HEK293 (cell line): ENCODE measurements at regions not wholly inside any gene's neighbourhood (a gene's known extent, or its start where the extent isn't known, plus 50 kb on each side); places are given as distances from the start of the nearest gene placed in this dataset.

Experiments used
- CTCF ChIA-PET: fragments of 350-600 bp; formaldehyde crosslinking; extraction: SDS; loops from one replicate; lab custom pipeline; 2021; ENCODE audit warnings: antibody characterized with exemption; lab: Yijun Ruan, JAX
- POLR2A ChIA-PET: fragments of 300-600 bp; formaldehyde crosslinking; extraction: SDS; loops from one replicate; lab custom pipeline; 2020; ENCODE audit warnings: antibody characterized with exemption, inconsistent platforms; lab: Yijun Ruan, JAX
- H3K27ac ChIP-seq: fragments of 200-500 bp; sonication (Bioruptor generic); 2 replicates; pipeline ENCODE4 v1.5.1; 2014; ENCODE audit warnings: low read depth, low read length, control low read depth, inconsistent platforms; ENCODE audit errors: extremely low read depth
- H3K36me3 ChIP-seq, 2 experiments: fragments of 200-500 bp in 1 of 2; sonication (Bioruptor generic) in 1 of 2; 1 replicate in 1 of 2; 2 replicates in 1 of 2; pipeline ENCODE4 v1.5.1; 2014 to 2017; ENCODE audit warnings: inconsistent platforms in 2 of 2, low read length in 2 of 2; ENCODE audit not compliant: control insufficient read depth in 2 of 2, insufficient read depth in 1 of 2
- H3K4me1 ChIP-seq: fragments of 200-500 bp; sonication (Bioruptor generic); 2 replicates; pipeline ENCODE4 v1.5.1; 2014; ENCODE audit warnings: mild to moderate bottlenecking, low read length, inconsistent platforms; ENCODE audit not compliant: control insufficient read depth, insufficient read depth
- H3K4me3 ChIP-seq: 2 replicates; pipeline ENCODE4 v1.5.1; 2011; ENCODE audit warnings: low read depth, mild to moderate bottlenecking, control low read depth, low read length, moderate library complexity
- H3K9me3 ChIP-seq: fragments of 200-500 bp; sonication (Bioruptor generic); 2 replicates; pipeline ENCODE4 v1.5.1; 2014; ENCODE audit warnings: low read depth, low read length, inconsistent platforms; ENCODE audit not compliant: control insufficient read depth, insufficient read depth
- GLIS1 ChIP-seq: fragments of 450-650 bp; formaldehyde crosslinking; IDR thresholded peaks from 2 replicates; pipeline ENCODE4 v1.5.1; 2016; ENCODE audit warnings: missing biosample characterization, missing genetic modification characterization
- MEIS1 ChIP-seq: sonication (generic); formaldehyde crosslinking; IDR thresholded peaks from 2 replicates; pipeline ENCODE4 v1.8.1; 2022; ENCODE audit warnings: missing genetic modification reagents, mild to moderate bottlenecking, borderline replicate concordance
- ZBTB8A ChIP-seq: fragments of 450-650 bp; formaldehyde crosslinking; IDR thresholded peaks from 2 replicates; pipeline ENCODE4 v1.5.1; 2016; ENCODE audit warnings: missing biosample characterization, missing genetic modification characterization
- ZNF132 ChIP-seq: fragments of 450-650 bp; formaldehyde crosslinking; IDR thresholded peaks from 2 replicates; pipeline ENCODE4 v1.5.1; 2017; ENCODE audit warnings: missing biosample characterization, missing genetic modification characterization, borderline replicate concordance
- ZNF140 ChIP-seq: fragments of 450-650 bp; formaldehyde crosslinking; IDR thresholded peaks from 2 replicates; pipeline ENCODE4 v1.5.1; 2016; ENCODE audit warnings: missing biosample characterization, missing genetic modification characterization
- ZNF157 ChIP-seq: fragments of 450-650 bp; formaldehyde crosslinking; IDR thresholded peaks from 2 replicates; pipeline ENCODE4 v1.5.1; 2016; ENCODE audit warnings: missing biosample characterization, missing genetic modification characterization
- ZNF202 ChIP-seq: fragments of 450-650 bp; formaldehyde crosslinking; IDR thresholded peaks from 2 replicates; pipeline ENCODE4 v1.5.1; 2016; ENCODE audit warnings: missing biosample characterization, missing genetic modification characterization, borderline replicate concordance
- ZNF335 ChIP-seq: fragments of 450-650 bp; formaldehyde crosslinking; conservative IDR thresholded peaks from 2 replicates; pipeline ENCODE4 v1.5.1; 2016; ENCODE audit warnings: missing biosample characterization, missing genetic modification characterization
- ZNF394 ChIP-seq: fragments of 450-650 bp; formaldehyde crosslinking; IDR thresholded peaks from 2 replicates; pipeline ENCODE4 v1.5.1; 2016; ENCODE audit warnings: missing biosample characterization, missing genetic modification characterization, mild to moderate bottlenecking, moderate library complexity, borderline replicate concordance
- ZNF404 ChIP-seq: fragments of 450-650 bp; formaldehyde crosslinking; IDR thresholded peaks from 2 replicates; pipeline ENCODE4 v1.5.1; 2017; ENCODE audit warnings: missing biosample characterization, missing genetic modification characterization
- ZNF426 ChIP-seq: fragments of 450-650 bp; formaldehyde crosslinking; IDR thresholded peaks from 2 replicates; pipeline ENCODE4 v1.5.1; 2017; ENCODE audit warnings: missing biosample characterization, missing genetic modification characterization, mild to moderate bottlenecking, inconsistent platforms, moderate library complexity
- ZNF510 ChIP-seq: fragments of 450-650 bp; formaldehyde crosslinking; IDR thresholded peaks from 2 replicates; pipeline ENCODE4 v1.5.1; 2018; ENCODE audit warnings: mild to moderate bottlenecking, missing genetic modification characterization, missing biosample characterization; ENCODE audit not compliant: insufficient replicate concordance
- ZNF530 ChIP-seq: fragments of 450-650 bp; formaldehyde crosslinking; IDR thresholded peaks from 2 replicates; pipeline ENCODE4 v1.5.1; 2016; ENCODE audit warnings: low read depth, missing biosample characterization, missing genetic modification characterization
- ZNF548 ChIP-seq: fragments of 450-650 bp; formaldehyde crosslinking; IDR thresholded peaks from 2 replicates; pipeline ENCODE4 v1.5.1; 2016; ENCODE audit warnings: missing biosample characterization, missing genetic modification characterization
- ZNF555 ChIP-seq: fragments of 450-650 bp; formaldehyde crosslinking; conservative IDR thresholded peaks from 2 replicates; pipeline ENCODE4 v1.5.1; 2017; ENCODE audit warnings: missing biosample characterization, mild to moderate bottlenecking, missing genetic modification characterization, inconsistent platforms
- ZNF558 ChIP-seq: fragments of 450-650 bp; formaldehyde crosslinking; IDR thresholded peaks from 2 replicates; pipeline ENCODE4 v1.5.1; 2016; ENCODE audit warnings: missing biosample characterization, missing genetic modification characterization
- ZNF596 ChIP-seq: fragments of 450-650 bp; IDR thresholded peaks from 2 replicates; pipeline ENCODE4 v1.5.0; 2018; ENCODE audit warnings: missing biosample characterization, mild to moderate bottlenecking, missing genetic modification characterization, moderate library complexity
- ZNF626 ChIP-seq: fragments of 450-650 bp; sonication (Bioruptor Pico); formaldehyde crosslinking; IDR thresholded peaks from 2 replicates; pipeline ENCODE4 v1.5.1; 2018; ENCODE audit warnings: missing biosample characterization, missing genetic modification characterization, inconsistent platforms
- ZNF629 ChIP-seq: fragments of 450-650 bp; formaldehyde crosslinking; IDR thresholded peaks from 2 replicates; pipeline ENCODE4 v1.5.1; 2017; ENCODE audit warnings: missing biosample characterization, missing genetic modification characterization
- ZNF654 ChIP-seq: fragments of 450-650 bp; formaldehyde crosslinking; IDR thresholded peaks from 2 replicates; pipeline ENCODE4 v1.5.1; 2016; ENCODE audit warnings: low read depth, missing biosample characterization, missing genetic modification characterization
- ZNF670 ChIP-seq: fragments of 450-650 bp; formaldehyde crosslinking; IDR thresholded peaks from 2 replicates; pipeline ENCODE4 v1.5.1; 2016; ENCODE audit warnings: missing biosample characterization, missing genetic modification characterization, low read depth
- ZXDB ChIP-seq: fragments of 450-650 bp; formaldehyde crosslinking; IDR thresholded peaks from 2 replicates; pipeline ENCODE4 v1.5.1; 2016; ENCODE audit warnings: missing biosample characterization, missing genetic modification characterization
- TF ChIP-seq, protein P1 (sequence below): sonication (generic); formaldehyde crosslinking; IDR thresholded peaks from 2 replicates; pipeline ENCODE4 v1.8.1; 2022; ENCODE audit warnings: mild to moderate bottlenecking, moderate library complexity, missing genetic modification reagents
- TF ChIP-seq, protein P2 (sequence below): fragments of 450-650 bp; formaldehyde crosslinking; conservative IDR thresholded peaks from 2 replicates; pipeline ENCODE4 v1.5.1; 2016; ENCODE audit warnings: low read depth, missing biosample characterization, missing genetic modification characterization
- TF ChIP-seq, protein P3 (sequence below): fragments of 450-650 bp; formaldehyde crosslinking; IDR thresholded peaks from 2 replicates; pipeline ENCODE4 v1.5.1; 2017; ENCODE audit warnings: missing biosample characterization, missing genetic modification characterization
- TF ChIP-seq, protein P4 (sequence below): fragments of 450-650 bp; formaldehyde crosslinking; IDR thresholded peaks from 2 replicates; pipeline ENCODE4 v1.5.1; 2016; ENCODE audit warnings: missing biosample characterization, missing genetic modification characterization

DNA sequence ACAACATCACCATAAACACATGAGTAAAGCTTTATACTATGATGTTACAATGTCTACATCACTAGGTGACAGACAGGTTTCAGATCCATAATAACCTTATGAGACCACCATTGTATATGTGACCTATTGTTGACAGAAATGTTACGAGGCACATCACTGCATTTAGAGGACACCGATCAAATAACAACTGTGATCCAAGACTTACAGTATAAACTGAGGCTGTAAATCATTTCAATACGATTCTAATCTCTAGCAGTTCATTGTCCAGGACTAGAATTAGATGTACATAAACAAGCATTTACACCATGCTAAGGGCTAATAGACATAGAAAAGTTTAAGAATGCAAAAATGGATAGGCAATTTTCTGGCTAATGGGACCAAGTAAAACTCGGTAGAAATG, 491.9 kb upstream of the ROBO1 start:
- Histone ChIP-seq H3K4me3 (no peak overlapping the region), H3K27ac (no peak overlapping the region), H3K4me1 (no peaks in the 10 kb centered on the region), H3K36me3 (no peaks in the 10 kb centered on the region), H3K9me3 (no peaks in the 10 kb centered on the region)
- TF ChIP-seq ZNF404 (tag by site-specific recombination) (no peak), ZNF626 (tag by site-specific recombination) (no peak)
- ChIA-PET POLR2A (no interaction called here), CTCF (no interaction called here)

DNA sequence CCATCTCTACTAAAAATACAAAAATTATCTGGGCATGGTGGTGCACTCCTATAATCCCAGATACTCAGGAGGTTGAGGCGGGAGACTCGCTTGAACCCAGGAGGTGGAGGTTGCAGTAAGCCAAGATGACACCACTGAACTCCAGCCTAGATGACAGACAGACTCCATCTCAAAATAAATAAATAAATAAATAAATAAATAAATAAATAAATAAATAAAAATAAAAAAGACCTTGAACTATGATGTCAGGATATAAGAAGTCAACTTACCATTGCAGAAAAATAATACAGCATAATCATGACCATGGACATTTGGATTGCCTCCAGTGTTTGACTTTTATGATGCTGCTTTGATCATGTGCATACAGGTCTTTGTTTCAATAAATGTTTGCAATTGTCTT, 484.3 kb upstream of the ROBO1 start:
- no peak overlapping the region for H3K4me3 ChIP-seq
- H3K27ac ChIP-seq, result no peak overlapping the region
- no peaks in the 10 kb centered on the region for H3K36me3 ChIP-seq
- no peaks in the 10 kb centered on the region for H3K4me1 ChIP-seq
- no peaks in the 10 kb centered on the region for H3K9me3 ChIP-seq
- ChIA-PET CTCF (no interaction called here), POLR2A (no interaction called here)
- TF ChIP-seq, protein P1, sequence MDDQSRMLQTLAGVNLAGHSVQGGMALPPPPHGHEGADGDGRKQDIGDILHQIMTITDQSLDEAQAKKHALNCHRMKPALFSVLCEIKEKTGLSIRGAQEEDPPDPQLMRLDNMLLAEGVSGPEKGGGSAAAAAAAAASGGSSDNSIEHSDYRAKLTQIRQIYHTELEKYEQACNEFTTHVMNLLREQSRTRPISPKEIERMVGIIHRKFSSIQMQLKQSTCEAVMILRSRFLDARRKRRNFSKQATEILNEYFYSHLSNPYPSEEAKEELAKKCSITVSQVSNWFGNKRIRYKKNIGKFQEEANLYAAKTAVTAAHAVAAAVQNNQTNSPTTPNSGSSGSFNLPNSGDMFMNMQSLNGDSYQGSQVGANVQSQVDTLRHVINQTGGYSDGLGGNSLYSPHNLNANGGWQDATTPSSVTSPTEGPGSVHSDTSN, result no peak
- TF ChIP-seq ZNF335 (tag by site-specific recombination) (no peak), ZNF558 (tag by site-specific recombination) (peak; percentile 56; the same call in 1 of the 2 replicates), ZNF202 (tag by site-specific recombination) (no peak), ZNF629 (tag by site-specific recombination) (peak; percentile 23; the same call in 1 of the 2 replicates), ZNF530 (tag by site-specific recombination) (no peak), ZNF132 (tag by site-specific recombination) (no peak), ZNF510 (no peak), ZNF555 (tag by site-specific recombination) (peak; percentile 74), ZNF157 (tag by site-specific recombination) (no peak), ZNF140 (tag by site-specific recombination) (peak; percentile 59; the same call in 1 of the 2 replicates), MEIS1 (no peak), ZNF654 (tag by site-specific recombination) (peak; percentile 22; the same call in 1 of the 2 replicates), ZBTB8A (tag by site-specific recombination) (peak; percentile 63), ZNF596 (no peak), ZNF394 (tag by site-specific recombination) (peak; percentile 81; the same call in 1 of the 2 replicates), ZNF670 (tag by site-specific recombination) (no peak), ZNF548 (no peak), ZXDB (tag by site-specific recombination) (0 out of 2 replicates have a peak, but pooled peaks have one; percentile 47), GLIS1 (no peak), ZNF626 (tag by site-specific recombination) (no peak), ZNF426 (tag by site-specific recombination) (peak; percentile 74)
- TF ChIP-seq, protein P2, sequence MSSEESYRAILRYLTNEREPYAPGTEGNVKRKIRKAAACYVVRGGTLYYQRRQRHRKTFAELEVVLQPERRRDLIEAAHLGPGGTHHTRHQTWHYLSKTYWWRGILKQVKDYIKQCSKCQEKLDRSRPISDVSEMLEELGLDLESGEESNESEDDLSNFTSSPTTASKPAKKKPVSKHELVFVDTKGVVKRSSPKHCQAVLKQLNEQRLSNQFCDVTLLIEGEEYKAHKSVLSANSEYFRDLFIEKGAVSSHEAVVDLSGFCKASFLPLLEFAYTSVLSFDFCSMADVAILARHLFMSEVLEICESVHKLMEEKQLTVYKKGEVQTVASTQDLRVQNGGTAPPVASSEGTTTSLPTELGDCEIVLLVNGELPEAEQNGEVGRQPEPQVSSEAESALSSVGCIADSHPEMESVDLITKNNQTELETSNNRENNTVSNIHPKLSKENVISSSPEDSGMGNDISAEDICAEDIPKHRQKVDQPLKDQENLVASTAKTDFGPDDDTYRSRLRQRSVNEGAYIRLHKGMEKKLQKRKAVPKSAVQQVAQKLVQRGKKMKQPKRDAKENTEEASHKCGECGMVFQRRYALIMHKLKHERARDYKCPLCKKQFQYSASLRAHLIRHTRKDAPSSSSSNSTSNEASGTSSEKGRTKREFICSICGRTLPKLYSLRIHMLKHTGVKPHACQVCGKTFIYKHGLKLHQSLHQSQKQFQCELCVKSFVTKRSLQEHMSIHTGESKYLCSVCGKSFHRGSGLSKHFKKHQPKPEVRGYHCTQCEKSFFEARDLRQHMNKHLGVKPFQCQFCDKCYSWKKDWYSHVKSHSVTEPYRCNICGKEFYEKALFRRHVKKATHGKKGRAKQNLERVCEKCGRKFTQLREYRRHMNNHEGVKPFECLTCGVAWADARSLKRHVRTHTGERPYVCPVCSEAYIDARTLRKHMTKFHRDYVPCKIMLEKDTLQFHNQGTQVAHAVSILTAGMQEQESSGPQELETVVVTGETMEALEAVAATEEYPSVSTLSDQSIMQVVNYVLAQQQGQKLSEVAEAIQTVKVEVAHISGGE (tag by site-specific recombination), result peak; percentile 69
- TF ChIP-seq, protein P3, sequence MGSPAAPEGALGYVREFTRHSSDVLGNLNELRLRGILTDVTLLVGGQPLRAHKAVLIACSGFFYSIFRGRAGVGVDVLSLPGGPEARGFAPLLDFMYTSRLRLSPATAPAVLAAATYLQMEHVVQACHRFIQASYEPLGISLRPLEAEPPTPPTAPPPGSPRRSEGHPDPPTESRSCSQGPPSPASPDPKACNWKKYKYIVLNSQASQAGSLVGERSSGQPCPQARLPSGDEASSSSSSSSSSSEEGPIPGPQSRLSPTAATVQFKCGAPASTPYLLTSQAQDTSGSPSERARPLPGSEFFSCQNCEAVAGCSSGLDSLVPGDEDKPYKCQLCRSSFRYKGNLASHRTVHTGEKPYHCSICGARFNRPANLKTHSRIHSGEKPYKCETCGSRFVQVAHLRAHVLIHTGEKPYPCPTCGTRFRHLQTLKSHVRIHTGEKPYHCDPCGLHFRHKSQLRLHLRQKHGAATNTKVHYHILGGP (tag by site-specific recombination), result no peak
- TF ChIP-seq, protein P4, sequence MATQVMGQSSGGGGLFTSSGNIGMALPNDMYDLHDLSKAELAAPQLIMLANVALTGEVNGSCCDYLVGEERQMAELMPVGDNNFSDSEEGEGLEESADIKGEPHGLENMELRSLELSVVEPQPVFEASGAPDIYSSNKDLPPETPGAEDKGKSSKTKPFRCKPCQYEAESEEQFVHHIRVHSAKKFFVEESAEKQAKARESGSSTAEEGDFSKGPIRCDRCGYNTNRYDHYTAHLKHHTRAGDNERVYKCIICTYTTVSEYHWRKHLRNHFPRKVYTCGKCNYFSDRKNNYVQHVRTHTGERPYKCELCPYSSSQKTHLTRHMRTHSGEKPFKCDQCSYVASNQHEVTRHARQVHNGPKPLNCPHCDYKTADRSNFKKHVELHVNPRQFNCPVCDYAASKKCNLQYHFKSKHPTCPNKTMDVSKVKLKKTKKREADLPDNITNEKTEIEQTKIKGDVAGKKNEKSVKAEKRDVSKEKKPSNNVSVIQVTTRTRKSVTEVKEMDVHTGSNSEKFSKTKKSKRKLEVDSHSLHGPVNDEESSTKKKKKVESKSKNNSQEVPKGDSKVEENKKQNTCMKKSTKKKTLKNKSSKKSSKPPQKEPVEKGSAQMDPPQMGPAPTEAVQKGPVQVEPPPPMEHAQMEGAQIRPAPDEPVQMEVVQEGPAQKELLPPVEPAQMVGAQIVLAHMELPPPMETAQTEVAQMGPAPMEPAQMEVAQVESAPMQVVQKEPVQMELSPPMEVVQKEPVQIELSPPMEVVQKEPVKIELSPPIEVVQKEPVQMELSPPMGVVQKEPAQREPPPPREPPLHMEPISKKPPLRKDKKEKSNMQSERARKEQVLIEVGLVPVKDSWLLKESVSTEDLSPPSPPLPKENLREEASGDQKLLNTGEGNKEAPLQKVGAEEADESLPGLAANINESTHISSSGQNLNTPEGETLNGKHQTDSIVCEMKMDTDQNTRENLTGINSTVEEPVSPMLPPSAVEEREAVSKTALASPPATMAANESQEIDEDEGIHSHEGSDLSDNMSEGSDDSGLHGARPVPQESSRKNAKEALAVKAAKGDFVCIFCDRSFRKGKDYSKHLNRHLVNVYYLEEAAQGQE (tag by site-specific recombination), result peak; percentile 45; the same call in 1 of the 2 replicates
